ENCODE measurements at regions not wholly inside any gene's neighbourhood (a gene's known extent, or its start where the extent isn't known, plus 50 kb on each side); places are given as distances from the start of the nearest gene placed in this dataset.

DNA sequence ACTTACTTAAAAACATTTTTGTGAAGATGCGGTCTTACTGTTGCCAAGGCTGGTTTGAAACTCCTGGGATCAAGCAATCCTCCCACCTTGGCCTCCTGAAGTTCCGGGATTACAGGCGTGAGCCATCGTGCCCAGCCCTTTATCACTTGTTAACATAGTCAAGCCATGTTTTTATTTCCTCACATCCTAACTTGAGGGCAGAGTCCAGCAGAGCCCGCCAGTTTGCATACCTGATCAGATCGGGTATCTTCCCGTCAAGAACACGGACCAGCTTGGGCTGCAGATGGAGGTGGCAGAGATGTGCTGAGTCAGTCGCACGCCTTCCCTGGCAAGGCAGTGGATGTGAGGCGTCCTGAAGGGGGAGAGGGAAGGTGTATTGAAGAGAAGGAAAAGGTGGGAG is 447.3 kb upstream of the USP9Y start:
- DNase-seq, result peak in 1 of 3 donors; percentile 48
- H3K27ac ChIP-seq, result no peak overlapping the region
- TF ChIP-seq POLR2A (IDR thresholded peaks at IDR 0.05) (no peak), CTCF (IDR thresholded peaks at IDR 0.05) (no peak)

DNA sequence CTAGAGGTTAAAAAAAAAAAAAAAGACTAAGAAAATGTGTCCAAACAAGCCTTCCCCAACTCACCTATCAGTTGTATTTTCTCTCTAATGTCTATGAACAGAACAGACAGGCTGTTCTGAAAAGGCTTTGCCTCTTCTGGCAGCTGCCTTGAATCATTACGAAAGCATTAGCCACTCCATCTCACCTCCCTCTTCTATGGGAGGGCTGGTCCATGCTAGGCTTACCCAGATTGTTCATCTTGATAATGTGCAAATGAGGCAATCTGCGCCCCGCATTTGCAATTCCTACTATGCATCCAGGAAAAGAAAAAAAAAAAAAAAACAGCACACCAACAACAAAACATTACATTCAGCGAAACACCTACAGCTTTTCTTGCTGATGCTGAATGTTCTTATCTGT is 429.9 kb upstream of the USP9Y start:
- H3K4me1 ChIP-seq, result no peaks in the 10 kb centered on the region
- H3K36me3 ChIP-seq, result no peaks in the 10 kb centered on the region
- H3K4me3 ChIP-seq, result no peak overlapping the region
- H3K27me3 ChIP-seq, result no peaks in the 10 kb centered on the region
- no peak overlapping the region for H3K27ac ChIP-seq
- H3K9me3 ChIP-seq, result no peaks in the 10 kb centered on the region
- no peak for TF ChIP-seq CTCF (IDR thresholded peaks at IDR 0.05)
- TF ChIP-seq POLR2A (IDR thresholded peaks at IDR 0.05), result no peak
- DNase-seq, result no peak

More for the DNA sequence above, 447.3 kb upstream of the USP9Y start:
- no peaks in the 10 kb centered on the region for H3K9me3 ChIP-seq
- H3K36me3 ChIP-seq, result no peaks in the 10 kb centered on the region
- H3K4me3 ChIP-seq, result no peak overlapping the region
- no peaks in the 10 kb centered on the region for H3K4me1 ChIP-seq
- no peaks in the 10 kb centered on the region for H3K27me3 ChIP-seq

- Histone ChIP-seq H3K4me1 (no peaks in the 10 kb centered on the region), H3K9me3 (no peaks in the 10 kb centered on the region), H3K4me3 (no peak overlapping the region), H3K27ac (no peak overlapping the region), H3K27me3 (no peaks in the 10 kb centered on the region), H3K36me3 (no peaks in the 10 kb centered on the region)
- no peak for DNase-seq
- TF ChIP-seq CTCF (IDR thresholded peaks at IDR 0.05) (no peak), POLR2A (IDR thresholded peaks at IDR 0.05) (no peak)
Measured at GRCh38 chrY:12285608-12286007, 415.4 kb upstream of the USP9Y start.

DNA sequence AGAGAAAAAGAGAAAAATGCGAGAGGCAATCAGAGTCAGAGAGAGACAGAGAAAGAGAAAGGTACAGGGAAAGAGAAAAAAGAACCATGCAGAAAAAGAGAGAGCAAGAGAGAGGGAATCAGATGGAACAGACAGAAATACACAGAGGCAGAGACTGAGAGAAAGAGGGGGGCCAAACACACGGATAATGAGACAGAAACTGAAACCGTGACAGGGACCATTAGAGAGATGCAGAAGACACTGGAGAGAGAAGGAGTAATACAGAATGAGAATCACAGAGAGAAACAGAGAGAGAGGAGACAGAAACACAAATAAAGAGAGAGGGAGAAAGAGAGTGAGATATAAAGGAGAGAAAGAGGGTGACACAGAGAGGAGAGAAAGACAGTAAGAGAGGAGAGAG is 412.1 kb upstream of the USP9Y start:
- no peaks in the 10 kb centered on the region for H3K36me3 ChIP-seq
- no peak overlapping the region for H3K4me3 ChIP-seq
- TF ChIP-seq POLR2A (IDR thresholded peaks at IDR 0.05) (no peak), CTCF (IDR thresholded peaks at IDR 0.05) (no peak)
- H3K9me3 ChIP-seq, result no peaks in the 10 kb centered on the region
- no peak overlapping the region for H3K27ac ChIP-seq
- no peaks in the 10 kb centered on the region for H3K4me1 ChIP-seq
- H3K27me3 ChIP-seq, result no peaks in the 10 kb centered on the region
- DNase-seq, result no peak

- Histone ChIP-seq H3K4me3 (no peak overlapping the region), H3K27ac (no peak overlapping the region), H3K27me3 (no peaks in the 10 kb centered on the region), H3K36me3 (no peaks in the 10 kb centered on the region), H3K9me3 (no peaks in the 10 kb centered on the region), H3K4me1 (no peaks in the 10 kb centered on the region)
- DNase-seq, result no peak
- TF ChIP-seq POLR2A (IDR thresholded peaks at IDR 0.05), result no peak
- TF ChIP-seq CTCF (IDR thresholded peaks at IDR 0.05), result no peak
Measured at GRCh38 chrY:12289415-12289814, 411.6 kb upstream of the USP9Y start.

DNA sequence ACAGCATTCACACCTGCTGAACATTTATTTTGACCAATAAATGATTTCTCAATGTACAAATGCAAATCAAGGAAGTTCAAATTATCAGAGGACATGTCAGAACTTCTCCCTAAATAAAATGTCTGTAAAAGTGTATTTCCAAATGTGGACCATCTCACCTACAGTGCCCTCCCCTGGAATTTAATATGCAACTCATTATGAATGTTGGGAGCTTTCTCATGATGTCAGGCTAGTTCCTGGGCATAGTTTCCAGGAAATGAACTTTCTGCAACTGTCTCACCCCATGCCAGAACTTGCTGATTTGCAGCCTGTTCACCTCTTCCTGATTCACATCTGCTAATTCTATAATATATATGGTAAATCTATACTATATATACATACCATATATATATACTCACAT is 408.5 kb upstream of the USP9Y start:
- no peaks in the 10 kb centered on the region for H3K27me3 ChIP-seq
- DNase-seq, result no peak
- no peaks in the 10 kb centered on the region for H3K36me3 ChIP-seq
- H3K27ac ChIP-seq, result no peak overlapping the region
- H3K9me3 ChIP-seq, result no peaks in the 10 kb centered on the region
- H3K4me1 ChIP-seq, result no peaks in the 10 kb centered on the region
- no peak overlapping the region for H3K4me3 ChIP-seq
- no peak for TF ChIP-seq CTCF (IDR thresholded peaks at IDR 0.05)
- no peak for TF ChIP-seq POLR2A (IDR thresholded peaks at IDR 0.05)
